Liver (tissue), 8 donors: ENCODE measurements at regions not wholly inside any gene's neighbourhood (a gene's known extent, or its start where the extent isn't known, plus 50 kb on each side); places are given as distances from the start of the nearest gene placed in this dataset.
A peak's percentile ranks its signal among the peaks of the same experiment; 100 is the strongest.

Source experiments
- DNase-seq: peaks from one replicate; pipeline ENCODE4 v3.0.0-alpha.2; 2017; ENCODE audit warnings: low spot score
- H3K27ac ChIP-seq, 2 donors: one replicate each; pipeline ENCODE4 v1.7.0; 2013; ENCODE audit warnings: inconsistent platforms in 2 of 2, low read length in 2 of 2, control low read depth in 1 of 2, low read depth in 1 of 2, mild to moderate bottlenecking in 1 of 2
- H3K27me3 ChIP-seq, 4 donors: one replicate each; pipeline versions ENCODE4 v1.6.1 to v1.7.0; 2013; ENCODE audit warnings: low read length in 3 of 4, inconsistent platforms in 1 of 4, mild to moderate bottlenecking in 1 of 4, moderate library complexity in 1 of 4; ENCODE audit not compliant: control insufficient read depth in 4 of 4, insufficient read depth in 4 of 4
- H3K36me3 ChIP-seq, 4 donors: one replicate each; pipeline versions ENCODE4 v1.6.1 to v1.7.0; 2013; ENCODE audit warnings: low read length in 3 of 4, mild to moderate bottlenecking in 3 of 4, low read depth in 1 of 4, moderate library complexity in 1 of 4; ENCODE audit not compliant: control insufficient read depth in 4 of 4, insufficient read depth in 3 of 4
- H3K4me1 ChIP-seq, 4 donors: one replicate each; pipeline versions ENCODE4 v1.6.1 to v1.7.0; 2013; ENCODE audit warnings: low read length in 3 of 4, mild to moderate bottlenecking in 3 of 4, moderate library complexity in 1 of 4; ENCODE audit not compliant: control insufficient read depth in 4 of 4, insufficient read depth in 4 of 4
- H3K4me3 ChIP-seq, 3 donors: one replicate each; pipeline versions ENCODE4 v1.6.1 to v1.7.0; 2013; ENCODE audit warnings: low read length in 3 of 3, control low read depth in 1 of 3, low read depth in 1 of 3, mild to moderate bottlenecking in 1 of 3
- H3K9ac ChIP-seq, 2 donors: one replicate each; pipeline ENCODE4 v1.7.0; 2013; ENCODE audit warnings: low read length in 2 of 2, mild to moderate bottlenecking in 2 of 2, moderate library complexity in 2 of 2, control low read depth in 1 of 2, low read depth in 1 of 2
- H3K9me3 ChIP-seq, 4 donors: one replicate each; pipeline versions ENCODE4 v1.6.1 to v1.7.0; 2013; ENCODE audit warnings: low read length in 3 of 4; ENCODE audit not compliant: control insufficient read depth in 4 of 4
- ATF3 ChIP-seq: IDR thresholded peaks from 2 replicates; pipeline ENCODE4 v1.6.1; 2016; ENCODE audit warnings: antibody characterized with exemption
- CTCF ChIP-seq: fragments of 150-350 bp; IDR thresholded peaks from 2 replicates; pipeline ENCODE4 v1.5.1; 2017; ENCODE audit warnings: improper control_type of control experiment, low read depth, low read length; ENCODE audit not compliant: missing input control
- EGR1 ChIP-seq, 2 donors: IDR thresholded peaks; 2 replicates each; pipeline ENCODE4 v1.6.1; 2016 to 2018; ENCODE audit warnings: antibody characterized with exemption in 2 of 2, low read depth in 2 of 2
- FOXA1 ChIP-seq: IDR thresholded peaks from 2 replicates; pipeline ENCODE4 v1.6.1; 2016; ENCODE audit warnings: antibody characterized with exemption
- FOXA2 ChIP-seq: IDR thresholded peaks from 2 replicates; pipeline ENCODE4 v1.6.1; 2016; ENCODE audit warnings: antibody characterized with exemption
- GABPA ChIP-seq, 2 donors: IDR thresholded peaks in 1 of 2; conservative IDR thresholded peaks in 1 of 2; 2 replicates each; pipeline ENCODE4 v1.6.1; 2016; ENCODE audit warnings: antibody characterized with exemption in 2 of 2, mild to moderate bottlenecking in 1 of 2, moderate library complexity in 1 of 2
- HNF4A ChIP-seq, 2 donors: conservative IDR thresholded peaks; 2 replicates each; pipeline ENCODE4 v1.6.1; 2016; ENCODE audit warnings: antibody characterized with exemption in 2 of 2, mild to moderate bottlenecking in 2 of 2
- HNF4G ChIP-seq: IDR thresholded peaks from 2 replicates; pipeline ENCODE4 v1.6.1; 2016; ENCODE audit warnings: antibody characterized with exemption
- JUND ChIP-seq, 2 donors: IDR thresholded peaks; 2 replicates each; pipeline ENCODE4 v1.6.1; 2016; ENCODE audit warnings: antibody characterized with exemption in 2 of 2
- MAX ChIP-seq: IDR thresholded peaks from 2 replicates; pipeline ENCODE4 v1.6.1; 2016; ENCODE audit warnings: antibody characterized with exemption
- NR2F2 ChIP-seq: IDR thresholded peaks from 2 replicates; pipeline ENCODE4 v1.6.1; 2016; ENCODE audit warnings: antibody characterized with exemption
- RAD21 ChIP-seq, 2 donors: IDR thresholded peaks; 2 replicates each; pipeline ENCODE4 v1.6.1; 2016; ENCODE audit warnings: antibody characterized with exemption in 2 of 2, mild to moderate bottlenecking in 2 of 2
- REST ChIP-seq: IDR thresholded peaks from 2 replicates; pipeline ENCODE4 v1.6.1; 2016; ENCODE audit warnings: antibody characterized with exemption, mild to moderate bottlenecking
- RXRA ChIP-seq, 2 donors: IDR thresholded peaks; 2 replicates each; pipeline ENCODE4 v1.6.1; 2017 to 2018; ENCODE audit warnings: antibody characterized with exemption in 2 of 2, mild to moderate bottlenecking in 1 of 2
- SP1 ChIP-seq: IDR thresholded peaks from 2 replicates; pipeline ENCODE4 v1.6.1; 2018; ENCODE audit warnings: antibody characterized with exemption, mild to moderate bottlenecking
- TAF1 ChIP-seq: conservative IDR thresholded peaks from 2 replicates; pipeline ENCODE4 v1.6.1; 2016; ENCODE audit warnings: antibody characterized with exemption, mild to moderate bottlenecking
- YY1 ChIP-seq: IDR thresholded peaks from 2 replicates; pipeline ENCODE4 v1.6.1; 2016; ENCODE audit warnings: antibody characterized with exemption, mild to moderate bottlenecking
- ZBTB33 ChIP-seq: IDR thresholded peaks from 2 replicates; pipeline ENCODE4 v1.6.1; 2016; ENCODE audit warnings: antibody characterized with exemption
- WGBS: extraction: QIAGEN DNeasy Blood & Tissue Kit; methylation state at CpG from one replicate; pipeline ENCODE4 v1.1.7; 2013; 5-methylcytosine and 5-hydroxymethylcytosine counted together
- donor health status: healthy.
- donor health status: healthy.
- donor health status: healthy.
- donor health status: healthy.
- donor health status: healthy.

- Histone ChIP-seq H3K36me3 (no peaks in the 10 kb centered on the region), H3K9me3 (no peaks in the 10 kb centered on the region), H3K4me1 (no peaks in the 10 kb centered on the region), H3K4me3 (no peak overlapping the region), H3K9ac (no peak overlapping the region), H3K27ac (no peak overlapping the region), H3K27me3 (no peaks in the 10 kb centered on the region)
- no peak for DNase-seq
- WGBS = 52% methylated on average over 2 of the region's 2 CpGs
- TF ChIP-seq CTCF = peak; percentile 63
- peak; percentile 92 to 95 for TF ChIP-seq RAD21 (IDR thresholded peaks at IDR 0.05)
- no peak for TF ChIP-seq GABPA (IDR thresholded peaks at IDR 0.05 in 1 of 2, conservative IDR thresholded peaks at IDR 0.05 in 1 of 2)
Measured at GRCh38 chr3:31132132-31132769, 237.8 kb upstream of the GADL1 start.

GRCh38 chr3:31133541-31133940 is 239.1 kb upstream of the GADL1 start:
- TF ChIP-seq RXRA (IDR thresholded peaks at IDR 0.05) = no peak
- no peak for TF ChIP-seq MAX
- TF ChIP-seq ATF3 = no peak
- TF ChIP-seq EGR1 (IDR thresholded peaks at IDR 0.05; ENCODE audit: low read depth in 2 of 2) = no peak
- TF ChIP-seq JUND (IDR thresholded peaks at IDR 0.05) = no peak
- no peak for TF ChIP-seq REST
- TF ChIP-seq GABPA (IDR thresholded peaks at IDR 0.05 in 1 of 2, conservative IDR thresholded peaks at IDR 0.05 in 1 of 2) = no peak
- no peak for TF ChIP-seq ZBTB33
- no peak for TF ChIP-seq CTCF
- no peak for TF ChIP-seq RAD21 (IDR thresholded peaks at IDR 0.05)
- no peak for TF ChIP-seq SP1
- TF ChIP-seq NR2F2 = no peak
- no peak for TF ChIP-seq HNF4A (conservative IDR thresholded peaks at IDR 0.05)
- TF ChIP-seq FOXA1 = no peak
- TF ChIP-seq YY1 = no peak
- no peak for TF ChIP-seq FOXA2
- no peak for TF ChIP-seq TAF1
- no peak for TF ChIP-seq HNF4G
- Histone ChIP-seq H3K36me3 (no peaks in the 10 kb centered on the region), H3K4me1 (no peaks in the 10 kb centered on the region), H3K27ac (no peak overlapping the region), H3K9me3 (no peaks in the 10 kb centered on the region), H3K9ac (no peak overlapping the region), H3K27me3 (no peaks in the 10 kb centered on the region), H3K4me3 (no peak overlapping the region)
- DNase-seq = no peak
- 99% methylated on average over 1 of the region's 1 CpG for WGBS
